ENCODE measurements at regions not wholly inside any gene's neighbourhood (a gene's known extent, or its start where the extent isn't known, plus 50 kb on each side); places are given as distances from the start of the nearest gene placed in this dataset.

DNA sequence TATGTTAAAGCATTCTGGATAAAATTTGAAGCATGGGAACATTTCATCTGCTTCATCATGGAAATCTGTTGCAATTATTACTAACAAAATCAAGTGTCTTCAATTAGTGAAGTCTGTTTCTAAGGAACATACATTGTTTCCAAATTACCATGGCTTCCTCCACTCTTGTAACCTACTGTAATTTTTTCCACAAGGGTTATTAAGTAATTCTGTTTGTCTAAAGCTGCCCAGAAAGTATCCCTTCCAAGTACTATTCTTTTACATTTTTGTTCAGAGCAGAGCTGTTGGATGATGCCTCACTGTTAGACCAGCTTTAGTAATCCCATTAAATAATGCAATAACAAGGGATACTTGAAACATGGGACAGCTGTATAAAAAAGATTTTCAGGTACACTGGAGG, 483.5 kb upstream of the CD180 start:
- CTCF ChIA-PET: interaction anchor here (0.6 kb wide), 1 partner anchor 499 kb away, joined by 3 read pairs; no protein-coding TSS in a partner anchor
- Histone ChIP-seq H3F3A (ENCODE audit: insufficient read depth, low read depth) (no peaks in the 10 kb centered on the region), H3K79me2 (ENCODE audit: low read depth) (no peaks in the 10 kb centered on the region), H3K4me2 (no peak overlapping the region), H3K4me3 (no peak overlapping the region), H3K36me3 (ENCODE audit: low read depth) (no peaks in the 10 kb centered on the region), H3K9me2 (ENCODE audit: insufficient read depth) (no peaks in the 10 kb centered on the region), H4K20me1 (ENCODE audit: insufficient read depth) (no peaks in the 10 kb centered on the region), H3K9me3 (ENCODE audit: insufficient read depth, low read depth) (no peaks in the 10 kb centered on the region), H3K4me1 (replicated peaks; ENCODE audit: insufficient read depth) (no peaks in the 10 kb centered on the region), H3K27ac (no peak overlapping the region), H3K27me3 (ENCODE audit: insufficient read depth, low read depth) (no peaks in the 10 kb centered on the region), H2AFZ (no peak overlapping the region)
- intact Hi-C loops (cut with micrococcal nuclease; ENCODE audit: unreplicated experiment): no loop called here
- TF ChIP-seq EZH2 (IDR thresholded peaks at IDR 0.05; ENCODE audit: low read depth): no peak
- TF ChIP-seq, protein P1, sequence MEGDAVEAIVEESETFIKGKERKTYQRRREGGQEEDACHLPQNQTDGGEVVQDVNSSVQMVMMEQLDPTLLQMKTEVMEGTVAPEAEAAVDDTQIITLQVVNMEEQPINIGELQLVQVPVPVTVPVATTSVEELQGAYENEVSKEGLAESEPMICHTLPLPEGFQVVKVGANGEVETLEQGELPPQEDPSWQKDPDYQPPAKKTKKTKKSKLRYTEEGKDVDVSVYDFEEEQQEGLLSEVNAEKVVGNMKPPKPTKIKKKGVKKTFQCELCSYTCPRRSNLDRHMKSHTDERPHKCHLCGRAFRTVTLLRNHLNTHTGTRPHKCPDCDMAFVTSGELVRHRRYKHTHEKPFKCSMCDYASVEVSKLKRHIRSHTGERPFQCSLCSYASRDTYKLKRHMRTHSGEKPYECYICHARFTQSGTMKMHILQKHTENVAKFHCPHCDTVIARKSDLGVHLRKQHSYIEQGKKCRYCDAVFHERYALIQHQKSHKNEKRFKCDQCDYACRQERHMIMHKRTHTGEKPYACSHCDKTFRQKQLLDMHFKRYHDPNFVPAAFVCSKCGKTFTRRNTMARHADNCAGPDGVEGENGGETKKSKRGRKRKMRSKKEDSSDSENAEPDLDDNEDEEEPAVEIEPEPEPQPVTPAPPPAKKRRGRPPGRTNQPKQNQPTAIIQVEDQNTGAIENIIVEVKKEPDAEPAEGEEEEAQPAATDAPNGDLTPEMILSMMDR (conservative IDR thresholded peaks at IDR 0.05): no peak
- no TSS peak for BruUV-seq (replicated peaks)
- DNase-seq: no peak
- POLR2A ChIA-PET (ENCODE audit: unreplicated experiment): no interaction called here

DNA sequence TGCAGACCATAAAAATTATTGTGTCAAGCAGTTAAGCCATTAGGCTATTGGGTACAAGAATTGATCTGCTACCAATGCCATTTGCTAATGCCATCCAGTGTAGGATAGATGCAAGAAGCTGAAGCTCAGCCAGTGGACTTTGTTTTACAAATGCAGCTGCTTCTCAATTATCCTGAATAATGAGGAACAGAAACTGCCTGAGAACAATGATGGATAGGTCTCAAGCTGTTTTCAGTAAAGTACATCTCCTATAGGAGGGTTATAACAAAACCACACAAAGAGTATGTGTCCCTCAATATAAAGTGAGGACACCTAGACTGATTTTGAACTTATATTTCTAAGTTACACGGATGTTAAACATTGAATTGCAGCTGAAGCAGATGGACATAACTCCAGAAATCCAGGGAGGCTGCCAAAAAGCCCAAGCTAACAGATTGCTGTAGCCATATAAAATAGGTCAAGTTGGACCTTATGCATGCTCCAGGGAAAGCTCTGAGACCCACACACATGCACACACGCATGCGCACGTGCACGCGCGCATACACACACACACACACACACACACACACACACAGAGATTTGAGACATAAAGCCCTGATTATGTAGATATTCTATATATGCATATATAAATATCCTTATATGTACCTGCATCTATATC, 482.7 kb upstream of the CD180 start:
- DNase-seq: no peak
- no peak for TF ChIP-seq EZH2 (IDR thresholded peaks at IDR 0.05; ENCODE audit: low read depth)
- TF ChIP-seq, protein P1 (conservative IDR thresholded peaks at IDR 0.05): no peak
- no TSS peak for BruUV-seq (replicated peaks)
- H3K9me2 ChIP-seq (ENCODE audit: insufficient read depth): no peaks in the 10 kb centered on the region
- H3K4me1 ChIP-seq (replicated peaks; ENCODE audit: insufficient read depth): no peaks in the 10 kb centered on the region
- no peaks in the 10 kb centered on the region for H3K9me3 ChIP-seq (ENCODE audit: insufficient read depth, low read depth)
- no peak overlapping the region for H3K4me2 ChIP-seq
- H2AFZ ChIP-seq: no peak overlapping the region
- H3K27me3 ChIP-seq (ENCODE audit: insufficient read depth, low read depth): no peaks in the 10 kb centered on the region
- H3F3A ChIP-seq (ENCODE audit: insufficient read depth, low read depth): no peaks in the 10 kb centered on the region
- ChIA-PET POLR2A (ENCODE audit: unreplicated experiment) (interaction anchor here (0.6 kb wide), 1 partner anchor 368 kb away, joined by 4 read pairs; no protein-coding TSS in a partner anchor), CTCF (interaction anchor here (0.6 kb wide), 1 partner anchor 500 kb away, joined by 3 read pairs; no protein-coding TSS in a partner anchor)
- no peak overlapping the region for H3K27ac ChIP-seq
- no peaks in the 10 kb centered on the region for H4K20me1 ChIP-seq (ENCODE audit: insufficient read depth)
- H3K4me3 ChIP-seq: no peak overlapping the region
- H3K36me3 ChIP-seq (ENCODE audit: low read depth): no peaks in the 10 kb centered on the region
- intact Hi-C loops (cut with micrococcal nuclease; ENCODE audit: unreplicated experiment): no loop called here
- H3K79me2 ChIP-seq (ENCODE audit: low read depth): no peaks in the 10 kb centered on the region

DNA sequence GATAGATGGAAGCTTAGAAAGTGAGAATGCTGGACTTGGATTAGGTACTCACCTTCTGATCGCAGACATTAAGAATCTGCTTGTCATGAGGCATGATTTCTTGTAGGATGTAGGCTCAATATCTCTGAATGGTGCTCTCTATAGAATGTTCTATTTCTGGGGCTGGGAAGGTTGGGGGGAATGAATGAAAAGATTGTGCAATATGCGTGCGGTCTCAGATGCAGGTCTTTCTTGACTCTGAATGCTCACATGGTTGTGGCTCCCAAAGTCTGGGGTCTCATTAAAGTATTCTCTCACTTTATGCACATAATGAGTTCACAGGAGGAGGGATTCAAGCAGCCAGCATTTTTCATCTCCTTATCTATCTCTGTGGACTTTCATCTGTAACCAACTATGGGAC, 482.0 kb upstream of the CD180 start:
- Histone ChIP-seq H3F3A (ENCODE audit: insufficient read depth, low read depth) (no peaks in the 10 kb centered on the region), H4K20me1 (ENCODE audit: insufficient read depth) (no peaks in the 10 kb centered on the region), H3K9me2 (ENCODE audit: insufficient read depth) (no peaks in the 10 kb centered on the region), H3K36me3 (ENCODE audit: low read depth) (no peaks in the 10 kb centered on the region), H2AFZ (no peak overlapping the region), H3K9me3 (ENCODE audit: insufficient read depth, low read depth) (no peaks in the 10 kb centered on the region), H3K4me2 (no peak overlapping the region), H3K79me2 (ENCODE audit: low read depth) (no peaks in the 10 kb centered on the region), H3K27me3 (ENCODE audit: insufficient read depth, low read depth) (no peaks in the 10 kb centered on the region), H3K4me3 (no peak overlapping the region), H3K27ac (no peak overlapping the region), H3K4me1 (replicated peaks; ENCODE audit: insufficient read depth) (no peaks in the 10 kb centered on the region)
- TF ChIP-seq EZH2 (IDR thresholded peaks at IDR 0.05; ENCODE audit: low read depth): no peak
- TF ChIP-seq, protein P1 (conservative IDR thresholded peaks at IDR 0.05): no peak
- ChIA-PET POLR2A (ENCODE audit: unreplicated experiment) (no interaction called here), CTCF (no interaction called here)
- BruUV-seq (replicated peaks): no TSS peak
- no peak for DNase-seq
- intact Hi-C loops (cut with micrococcal nuclease; ENCODE audit: unreplicated experiment): no loop called here
